Testis (tissue), 2 donors: ENCODE measurements at regions not wholly inside any gene's neighbourhood (a gene's known extent, or its start where the extent isn't known, plus 50 kb on each side); places are given as distances from the start of the nearest gene placed in this dataset.

ENCODE experiments used
- DNase-seq: peaks from one replicate; pipeline ENCODE4 v3.0.0-alpha.2; 2019
- H3K27ac ChIP-seq, 2 donors: fragments of 200-600 bp; sonication (generic); one replicate each; pipeline ENCODE4 v1.5.1; 2019
- H3K27me3 ChIP-seq: fragments of 200-600 bp; sonication (generic); one replicate; pipeline ENCODE4 v1.5.1; 2019
- H3K36me3 ChIP-seq: fragments of 200-600 bp; sonication (generic); one replicate; pipeline ENCODE4 v1.5.1; 2017; ENCODE audit warnings: low read depth; ENCODE audit errors: missing control alignments
- H3K4me1 ChIP-seq: fragments of 200-600 bp; sonication (generic); one replicate; pipeline ENCODE4 v1.5.1; 2019
- H3K4me3 ChIP-seq, 2 donors: fragments of 200-600 bp; sonication (generic); one replicate each; pipeline ENCODE4 v1.5.1; 2017 to 2019
- H3K9me3 ChIP-seq: fragments of 200-600 bp; sonication (generic); one replicate; pipeline ENCODE4 v1.5.1; 2017
- CTCF ChIP-seq, 3 experiments: fragments of 450-650 bp in 2 of 3; fragments of 200-600 bp in 1 of 3; sonication (generic) in 1 of 3; IDR thresholded peaks; one replicate each; pipeline ENCODE4 v1.5.1; 2016 to 2019; ENCODE audit warnings: antibody characterized with exemption in 3 of 3, mild to moderate bottlenecking in 2 of 3, moderate library complexity in 1 of 3
- POLR2A ChIP-seq: fragments of 450-650 bp; IDR thresholded peaks from one replicate; pipeline ENCODE4 v1.6.1; 2017; ENCODE audit warnings: antibody characterized with exemption, mild to moderate bottlenecking, moderate library complexity
- WGBS, 2 donors: methylation state at CpG; one replicate each; pipeline ENCODE4 v1.1.5; 2018; 5-methylcytosine and 5-hydroxymethylcytosine counted together
- intact Hi-C: fragments of 100-400 bp; cut with DNase I; formaldehyde crosslinking; loops from one replicate; pipeline ENCODE4 v1.15.1; 2023; ENCODE audit warnings: low total_unique reads

GRCh38 chr1:193727850-193728249, 541.4 kb upstream of the B3GALT2 start:
- 64 to 78% methylated on average over 1 of the region's 1 CpG for WGBS, 2 donors
- intact Hi-C loops: no loop called here
- no peaks in the 10 kb centered on the region for H3K4me1 ChIP-seq
- DNase-seq: no peak
- TF ChIP-seq POLR2A (no peak), CTCF (IDR thresholded peaks at IDR 0.05) (no peak)
- H3K9me3 ChIP-seq: no peaks in the 10 kb centered on the region
- no peak overlapping the region for H3K4me3 ChIP-seq
- no peaks in the 10 kb centered on the region for H3K36me3 ChIP-seq
- no peaks in the 10 kb centered on the region for H3K27me3 ChIP-seq
- no peak overlapping the region for H3K27ac ChIP-seq

DNA sequence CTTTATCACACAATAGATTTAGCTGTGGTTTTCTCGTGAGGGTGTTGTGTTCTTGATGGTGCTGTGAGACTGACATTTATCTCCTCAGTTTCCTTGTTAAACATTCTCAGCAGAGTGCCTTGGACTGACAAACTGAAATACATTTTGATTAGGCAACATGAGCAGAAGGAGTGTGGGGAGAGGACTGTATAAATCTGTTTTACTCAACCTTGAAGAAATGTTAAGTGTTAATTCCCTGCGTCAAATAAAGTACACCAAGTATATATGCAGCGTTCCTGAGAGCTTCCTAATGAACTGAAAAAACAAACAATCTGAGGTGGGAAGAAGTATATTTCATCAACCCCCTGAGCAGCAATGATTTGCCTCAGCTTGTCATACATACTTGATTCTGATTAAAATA, 540.3 kb upstream of the B3GALT2 start:
- TF ChIP-seq CTCF (IDR thresholded peaks at IDR 0.05) (no peak), POLR2A (no peak)
- no peak for DNase-seq
- intact Hi-C loops: no loop called here
- Histone ChIP-seq H3K27ac (no peak overlapping the region), H3K4me1 (no peaks in the 10 kb centered on the region), H3K27me3 (no peaks in the 10 kb centered on the region), H3K36me3 (no peaks in the 10 kb centered on the region), H3K9me3 (no peaks in the 10 kb centered on the region), H3K4me3 (no peak overlapping the region)
- WGBS, 2 donors: 81 to 89% methylated on average over 3 of the region's 3 CpGs

GRCh38 chr1:193712392-193712791, 526.0 kb upstream of the B3GALT2 start:
- Histone ChIP-seq H3K27ac (no peak overlapping the region), H3K36me3 (no peaks in the 10 kb centered on the region), H3K4me3 (no peak overlapping the region), H3K4me1 (no peaks in the 10 kb centered on the region), H3K9me3 (no peaks in the 10 kb centered on the region), H3K27me3 (no peaks in the 10 kb centered on the region)
- intact Hi-C loops: no loop called here
- TF ChIP-seq CTCF (IDR thresholded peaks at IDR 0.05) (no peak), POLR2A (no peak)
- DNase-seq: no peak

GRCh38 chr1:193709607-193710006, 523.2 kb upstream of the B3GALT2 start:
- H3K27me3 ChIP-seq: no peaks in the 10 kb centered on the region
- H3K27ac ChIP-seq: no peak overlapping the region
- no peak for TF ChIP-seq POLR2A
- TF ChIP-seq CTCF (IDR thresholded peaks at IDR 0.05): no peak
- no peaks in the 10 kb centered on the region for H3K9me3 ChIP-seq
- H3K4me3 ChIP-seq: no peak overlapping the region
- intact Hi-C loops: no loop called here
- DNase-seq: no peak
- H3K36me3 ChIP-seq: no peaks in the 10 kb centered on the region
- H3K4me1 ChIP-seq: no peaks in the 10 kb centered on the region
- WGBS, 2 donors: 83 to 91% methylated on average over 1 of the region's 1 CpG

- no peak for DNase-seq
- H3K9me3 ChIP-seq: no peaks in the 10 kb centered on the region
- TF ChIP-seq CTCF (IDR thresholded peaks at IDR 0.05) (no peak), POLR2A (no peak)
- no peaks in the 10 kb centered on the region for H3K27me3 ChIP-seq
- no peak overlapping the region for H3K4me3 ChIP-seq
- intact Hi-C loops: no loop called here
- H3K27ac ChIP-seq: no peak overlapping the region
- H3K4me1 ChIP-seq: no peaks in the 10 kb centered on the region
- 86 to 87% methylated on average over 2 of the region's 2 CpGs for WGBS, 2 donors
- H3K36me3 ChIP-seq: no peaks in the 10 kb centered on the region
Observed at GRCh38 chr1:193707271-193708021, 521.0 kb upstream of the B3GALT2 start.
